ENCODE measurements at regions not wholly inside any gene's neighbourhood (a gene's known extent, or its start where the extent isn't known, plus 50 kb on each side); places are given as distances from the start of the nearest gene placed in this dataset.

DNA sequence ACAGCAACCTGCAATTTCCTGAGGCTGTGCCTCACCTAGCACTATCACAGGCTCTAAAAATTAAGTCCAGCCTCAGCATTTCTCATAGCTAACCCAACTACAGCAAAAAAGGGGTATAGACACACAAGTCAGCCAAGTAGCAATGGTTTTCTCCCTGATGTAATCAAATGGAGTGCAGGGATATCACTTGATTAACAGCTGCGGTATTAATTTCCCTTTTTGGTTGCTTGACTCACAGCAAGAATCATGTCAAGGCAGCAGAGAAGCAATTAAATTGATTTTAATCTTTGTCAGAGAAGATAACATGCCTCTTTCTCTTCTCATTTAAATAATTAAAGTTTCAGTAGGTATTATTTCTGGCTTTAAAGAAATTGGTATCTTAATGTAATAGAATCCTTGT, 278.9 kb downstream of the RWDD3 start:
- Histone ChIP-seq H3K4me2 (ENCODE audit: insufficient read depth, low read length) (no peak overlapping the region), H3K9me3 (ENCODE audit: low read depth, low read length) (no peaks in the 10 kb centered on the region), H3K4me1 (ENCODE audit: insufficient read depth, low read length) (no peaks in the 10 kb centered on the region), H2AFZ (ENCODE audit: low read length) (no peak overlapping the region), H3K4me3 (ENCODE audit: insufficient read depth, low read length) (no peak overlapping the region), H3K79me2 (ENCODE audit: insufficient read depth, low read length) (no peaks in the 10 kb centered on the region), H3K27ac (ENCODE audit: low read depth, low read length) (no peak overlapping the region), H3K36me3 (ENCODE audit: insufficient read depth, low read length) (no peaks in the 10 kb centered on the region), H3K27me3 (ENCODE audit: insufficient read depth, low read length) (no peaks in the 10 kb centered on the region), H4K20me1 (ENCODE audit: insufficient read depth, low read length) (no peaks in the 10 kb centered on the region)
- TF ChIP-seq, protein P1, sequence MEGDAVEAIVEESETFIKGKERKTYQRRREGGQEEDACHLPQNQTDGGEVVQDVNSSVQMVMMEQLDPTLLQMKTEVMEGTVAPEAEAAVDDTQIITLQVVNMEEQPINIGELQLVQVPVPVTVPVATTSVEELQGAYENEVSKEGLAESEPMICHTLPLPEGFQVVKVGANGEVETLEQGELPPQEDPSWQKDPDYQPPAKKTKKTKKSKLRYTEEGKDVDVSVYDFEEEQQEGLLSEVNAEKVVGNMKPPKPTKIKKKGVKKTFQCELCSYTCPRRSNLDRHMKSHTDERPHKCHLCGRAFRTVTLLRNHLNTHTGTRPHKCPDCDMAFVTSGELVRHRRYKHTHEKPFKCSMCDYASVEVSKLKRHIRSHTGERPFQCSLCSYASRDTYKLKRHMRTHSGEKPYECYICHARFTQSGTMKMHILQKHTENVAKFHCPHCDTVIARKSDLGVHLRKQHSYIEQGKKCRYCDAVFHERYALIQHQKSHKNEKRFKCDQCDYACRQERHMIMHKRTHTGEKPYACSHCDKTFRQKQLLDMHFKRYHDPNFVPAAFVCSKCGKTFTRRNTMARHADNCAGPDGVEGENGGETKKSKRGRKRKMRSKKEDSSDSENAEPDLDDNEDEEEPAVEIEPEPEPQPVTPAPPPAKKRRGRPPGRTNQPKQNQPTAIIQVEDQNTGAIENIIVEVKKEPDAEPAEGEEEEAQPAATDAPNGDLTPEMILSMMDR (IDR thresholded peaks at IDR 0.05; ENCODE audit: extremely low read depth, low read depth, low read length), result no peak
- no peak for DNase-seq (ENCODE audit: insufficient read length, low spot score, missing footprints)

DNA sequence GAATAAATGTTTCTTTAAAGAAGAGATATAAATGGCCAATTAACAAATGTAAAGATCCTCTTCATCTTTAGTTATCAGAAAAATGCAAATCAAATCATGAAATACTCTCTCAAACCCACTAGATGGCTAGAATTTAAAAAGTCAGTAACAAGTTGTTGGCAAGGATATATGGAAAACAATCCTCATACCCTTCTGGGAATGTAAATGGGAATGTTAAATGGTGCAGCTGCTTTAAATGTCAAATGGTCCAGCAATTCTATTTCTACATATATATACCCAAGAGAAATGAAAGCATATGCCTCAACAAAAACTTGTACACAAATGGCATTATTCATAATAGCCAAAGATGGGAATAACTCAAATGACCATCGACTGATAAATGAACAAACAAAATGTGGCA, 283.5 kb downstream of the RWDD3 start:
- Histone ChIP-seq H3K27ac (ENCODE audit: low read depth, low read length) (no peak overlapping the region), H3K4me3 (ENCODE audit: insufficient read depth, low read length) (no peak overlapping the region), H3K79me2 (ENCODE audit: insufficient read depth, low read length) (no peaks in the 10 kb centered on the region), H3K9me3 (ENCODE audit: low read depth, low read length) (no peaks in the 10 kb centered on the region), H3K4me1 (ENCODE audit: insufficient read depth, low read length) (no peaks in the 10 kb centered on the region), H3K36me3 (ENCODE audit: insufficient read depth, low read length) (no peaks in the 10 kb centered on the region), H2AFZ (ENCODE audit: low read length) (no peak overlapping the region), H3K4me2 (ENCODE audit: insufficient read depth, low read length) (no peak overlapping the region), H4K20me1 (ENCODE audit: insufficient read depth, low read length) (no peaks in the 10 kb centered on the region), H3K27me3 (ENCODE audit: insufficient read depth, low read length) (no peaks in the 10 kb centered on the region)
- no peak for DNase-seq (ENCODE audit: insufficient read length, low spot score, missing footprints)
- TF ChIP-seq, protein P1 (IDR thresholded peaks at IDR 0.05; ENCODE audit: extremely low read depth, low read depth, low read length), result no peak

GRCh38 chr1:95518310-95518709, 284.3 kb downstream of the RWDD3 start:
- H3K4me3 ChIP-seq (ENCODE audit: insufficient read depth, low read length), result no peak overlapping the region
- no peaks in the 10 kb centered on the region for H3K27me3 ChIP-seq (ENCODE audit: insufficient read depth, low read length)
- H3K4me1 ChIP-seq (ENCODE audit: insufficient read depth, low read length), result no peaks in the 10 kb centered on the region
- H2AFZ ChIP-seq (ENCODE audit: low read length), result no peak overlapping the region
- H3K79me2 ChIP-seq (ENCODE audit: insufficient read depth, low read length), result no peaks in the 10 kb centered on the region
- no peaks in the 10 kb centered on the region for H4K20me1 ChIP-seq (ENCODE audit: insufficient read depth, low read length)
- H3K36me3 ChIP-seq (ENCODE audit: insufficient read depth, low read length), result no peaks in the 10 kb centered on the region
- no peak for DNase-seq (ENCODE audit: insufficient read length, low spot score, missing footprints)
- no peak overlapping the region for H3K27ac ChIP-seq (ENCODE audit: low read depth, low read length)
- TF ChIP-seq, protein P1 (IDR thresholded peaks at IDR 0.05; ENCODE audit: extremely low read depth, low read depth, low read length), result no peak
- no peaks in the 10 kb centered on the region for H3K9me3 ChIP-seq (ENCODE audit: low read depth, low read length)
- no peak overlapping the region for H3K4me2 ChIP-seq (ENCODE audit: insufficient read depth, low read length)

DNA sequence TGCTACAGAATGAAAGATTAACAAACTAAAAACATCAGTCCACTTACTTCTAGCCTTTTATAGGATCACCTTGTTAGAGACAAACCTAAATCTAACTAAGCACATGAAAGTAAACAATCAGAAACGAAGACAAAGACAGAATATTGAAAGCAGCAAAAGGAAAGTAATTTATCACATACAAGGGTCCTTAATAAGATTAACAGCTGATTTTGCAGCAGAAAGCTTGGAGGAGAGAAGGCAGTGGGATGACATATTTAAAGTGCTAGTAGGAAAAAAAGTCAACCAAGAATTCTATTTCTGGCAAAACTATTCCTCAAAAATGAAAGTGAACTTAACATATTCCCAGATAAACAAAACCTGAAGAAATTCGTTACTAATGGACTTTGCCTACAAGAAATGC, 286.4 kb downstream of the RWDD3 start:
- H3K79me2 ChIP-seq (ENCODE audit: insufficient read depth, low read length), result no peaks in the 10 kb centered on the region
- no peak overlapping the region for H3K27ac ChIP-seq (ENCODE audit: low read depth, low read length)
- no peak overlapping the region for H2AFZ ChIP-seq (ENCODE audit: low read length)
- no peak overlapping the region for H3K4me2 ChIP-seq (ENCODE audit: insufficient read depth, low read length)
- no peaks in the 10 kb centered on the region for H4K20me1 ChIP-seq (ENCODE audit: insufficient read depth, low read length)
- no peaks in the 10 kb centered on the region for H3K36me3 ChIP-seq (ENCODE audit: insufficient read depth, low read length)
- no peaks in the 10 kb centered on the region for H3K9me3 ChIP-seq (ENCODE audit: low read depth, low read length)
- no peaks in the 10 kb centered on the region for H3K27me3 ChIP-seq (ENCODE audit: insufficient read depth, low read length)
- no peak for DNase-seq (ENCODE audit: insufficient read length, low spot score, missing footprints)
- H3K4me1 ChIP-seq (ENCODE audit: insufficient read depth, low read length), result no peaks in the 10 kb centered on the region
- no peak overlapping the region for H3K4me3 ChIP-seq (ENCODE audit: insufficient read depth, low read length)
- TF ChIP-seq, protein P1 (IDR thresholded peaks at IDR 0.05; ENCODE audit: extremely low read depth, low read depth, low read length), result no peak
